ENCODE measurements at regions not wholly inside any gene's neighbourhood (a gene's known extent, or its start where the extent isn't known, plus 50 kb on each side); places are given as distances from the start of the nearest gene placed in this dataset.

DNA sequence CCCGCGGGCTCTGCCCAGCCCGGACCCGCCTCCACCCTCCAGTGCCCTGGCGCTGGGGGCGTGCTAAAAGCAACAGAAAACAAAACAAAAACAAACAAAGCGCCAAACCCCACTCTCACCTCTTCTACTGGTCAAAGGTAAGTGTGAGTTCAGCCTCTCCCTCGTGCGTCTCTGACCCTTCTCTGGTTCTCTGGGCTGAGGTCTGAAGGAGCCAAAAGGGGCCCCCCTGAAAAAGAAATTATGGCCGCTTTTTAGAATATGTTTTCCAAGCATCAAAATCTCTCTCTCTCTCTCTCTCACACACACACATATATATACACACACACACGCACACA, 133.5 kb upstream of the DPYD start:
- 0 out of 2 replicates have a peak, but pooled peaks have one; percentile 2 for TF ChIP-seq TEAD4 (IDR thresholded peaks at IDR 0.05; ENCODE audit: borderline replicate concordance, insufficient read depth)
- 0 out of 2 replicates have a peak, but pooled peaks have one; percentile 36 for TF ChIP-seq MXI1 (IDR thresholded peaks at IDR 0.05; ENCODE audit: low read depth, low read length)
- TF ChIP-seq RFX5 (IDR thresholded peaks at IDR 0.05; ENCODE audit: low read length), result no peak
- no peak for TF ChIP-seq RCOR1 (IDR thresholded peaks at IDR 0.05; ENCODE audit: low read length)
- TF ChIP-seq ELF1 (IDR thresholded peaks at IDR 0.05), result no peak
- TF ChIP-seq RAD21 (IDR thresholded peaks at IDR 0.05; ENCODE audit: low read length), result no peak
- 37% methylated on average over 11 of the region's 11 CpGs for WGBS (ENCODE audit: low lambda C conversion rate)
- H4K20me1 ChIP-seq (ENCODE audit: insufficient read depth), result no peaks in the 10 kb centered on the region
- POLR2A ChIA-PET, result interaction anchor here (0.8 to 1.3 kb wide), 2 partner anchors 9 to 134 kb away, joined by 3 read pairs; partner anchors contain the start of gene DPYD
- CTCF ChIA-PET, result interaction anchor here (0.7 to 4.3 kb wide), 7 partner anchors 20 to 413 kb away, joined by 3 to 53 read pairs (median 4); no protein-coding TSS in a partner anchor
- H3K36me3 ChIP-seq (replicated peaks in 1 of 2; ENCODE audit: control insufficient read depth in 1 of 2, insufficient read depth in 2 of 2, low read length in 1 of 2), result no peaks in the 10 kb centered on the region
- peak overlapping the region; percentile 47 to 56 for H3K4me3 ChIP-seq (ENCODE audit: low read depth in 2 of 2, low read length in 1 of 2)
- H3K4me1 ChIP-seq (ENCODE audit: control insufficient read depth in 1 of 2, insufficient read depth in 2 of 2, low read depth in 1 of 2, low read length in 1 of 2), result peaks cover 9 to 15% of the 10 kb centered on the region in 2 experiments; a peak in 3 of 4 replicates
- peak overlapping the region; percentile 65 for H3K9ac ChIP-seq
- no peaks in the 10 kb centered on the region for H3K79me2 ChIP-seq (ENCODE audit: insufficient read depth)
- H2AFZ ChIP-seq (ENCODE audit: low read depth), result peak overlapping the region; percentile 47
- H3K9me3 ChIP-seq, result no peaks in the 10 kb centered on the region
- H3K27me3 ChIP-seq (ENCODE audit: insufficient read depth), result no peaks in the 10 kb centered on the region
- peaks cover 12% of the 10 kb centered on the region for H3F3A ChIP-seq (replicated peaks; ENCODE audit: insufficient read depth)
- DNase-seq, result no peak
- H3K4me2 ChIP-seq, result peak overlapping the region; percentile 59
- H3K9me2 ChIP-seq, result no peaks in the 10 kb centered on the region
- peak overlapping the region; percentile 72 to 82; a peak in 3 of 4 replicates for H3K27ac ChIP-seq (ENCODE audit: low read depth in 2 of 2, low read length in 1 of 2)

DNA sequence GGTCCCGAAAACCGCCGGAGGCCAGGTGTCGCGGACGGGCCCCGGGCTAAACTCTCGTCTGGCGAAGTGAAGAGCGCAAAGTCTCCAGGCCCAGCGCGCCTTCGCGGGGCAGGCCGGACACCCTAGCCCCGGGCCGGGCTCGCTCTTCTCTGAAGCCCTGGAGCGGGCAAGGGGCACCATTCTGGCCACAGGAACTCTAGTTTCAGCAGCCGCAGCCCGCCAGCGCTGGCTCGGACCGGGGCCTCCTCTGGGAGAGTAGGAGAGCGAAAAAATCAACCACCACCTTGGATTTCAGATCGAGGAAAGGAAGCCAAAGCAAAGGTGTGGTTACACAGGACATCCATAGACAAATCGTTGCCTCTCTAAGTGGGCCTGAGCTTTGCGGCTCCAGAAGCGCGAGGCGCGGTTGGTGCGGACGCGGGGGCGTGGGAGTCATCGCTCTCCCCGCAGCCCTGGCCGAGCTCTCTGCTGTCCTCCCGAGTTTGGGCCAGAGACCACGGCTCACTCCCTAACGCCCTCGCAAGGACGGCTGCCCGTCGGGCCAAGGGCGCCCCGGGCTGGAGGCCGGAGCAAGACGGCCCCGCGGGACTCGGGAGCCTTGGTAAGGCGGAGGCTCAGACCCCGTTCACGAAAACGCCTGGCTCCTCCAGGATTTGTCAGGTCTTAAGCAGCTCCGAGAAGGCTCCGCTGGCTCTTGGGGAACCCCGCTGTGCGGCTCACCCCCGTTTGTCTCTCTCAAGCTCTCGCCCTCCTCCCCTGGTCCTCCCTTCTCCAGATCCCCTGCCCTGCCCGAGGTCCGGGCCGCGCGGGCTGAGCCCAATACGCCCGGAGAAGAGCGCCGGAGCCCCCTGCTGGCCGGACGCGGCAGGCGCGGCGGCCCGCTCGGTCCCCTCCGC, 132.9 kb upstream of the DPYD start:
- CTCF ChIA-PET, result interaction anchor here (0.7 to 4.3 kb wide), 12 partner anchors 9 to 1091 kb away, joined by 3 to 53 read pairs (median 4); no protein-coding TSS in a partner anchor
- H3K9me2 ChIP-seq, result no peaks in the 10 kb centered on the region
- H3K79me2 ChIP-seq (ENCODE audit: insufficient read depth), result peaks cover 5% of the 10 kb centered on the region
- peak overlapping the region; percentile 65; the same call in 1 of the 2 replicates for H3K9ac ChIP-seq
- peak; percentile 87 for DNase-seq
- peaks cover 12% of the 10 kb centered on the region for H3F3A ChIP-seq (replicated peaks; ENCODE audit: insufficient read depth)
- H2AFZ ChIP-seq (ENCODE audit: low read depth), result peak overlapping the region; percentile 60; the same call in 1 of the 2 replicates
- no peaks in the 10 kb centered on the region for H3K36me3 ChIP-seq (replicated peaks in 1 of 2; ENCODE audit: control insufficient read depth in 1 of 2, insufficient read depth in 2 of 2, low read length in 1 of 2)
- H3K4me1 ChIP-seq (ENCODE audit: control insufficient read depth in 1 of 2, insufficient read depth in 2 of 2, low read depth in 1 of 2, low read length in 1 of 2), result peaks cover 9 to 12% of the 10 kb centered on the region in 2 experiments; a peak in 3 of 4 replicates
- 49% methylated on average over 32 of the region's 81 CpGs for WGBS (ENCODE audit: low lambda C conversion rate)
- H3K4me2 ChIP-seq, result peak overlapping the region; percentile 59; the same call in 1 of the 2 replicates
- H3K27me3 ChIP-seq (ENCODE audit: insufficient read depth), result no peaks in the 10 kb centered on the region
- no peaks in the 10 kb centered on the region for H4K20me1 ChIP-seq (ENCODE audit: insufficient read depth)
- no peaks in the 10 kb centered on the region for H3K9me3 ChIP-seq
- POLR2A ChIA-PET, result interaction anchor here (0.7 to 1.3 kb wide), 4 partner anchors 9 to 399 kb away, joined by 3 to 4 read pairs (median 4); partner anchors contain the start of gene DPYD
- peak overlapping the region; percentile 47 to 56; a peak in 3 of 4 replicates for H3K4me3 ChIP-seq (ENCODE audit: low read depth in 2 of 2, low read length in 1 of 2)
- peak overlapping the region; percentile 72 to 82; a peak in 3 of 4 replicates for H3K27ac ChIP-seq (ENCODE audit: low read depth in 2 of 2, low read length in 1 of 2)
- TF ChIP-seq, protein P1, sequence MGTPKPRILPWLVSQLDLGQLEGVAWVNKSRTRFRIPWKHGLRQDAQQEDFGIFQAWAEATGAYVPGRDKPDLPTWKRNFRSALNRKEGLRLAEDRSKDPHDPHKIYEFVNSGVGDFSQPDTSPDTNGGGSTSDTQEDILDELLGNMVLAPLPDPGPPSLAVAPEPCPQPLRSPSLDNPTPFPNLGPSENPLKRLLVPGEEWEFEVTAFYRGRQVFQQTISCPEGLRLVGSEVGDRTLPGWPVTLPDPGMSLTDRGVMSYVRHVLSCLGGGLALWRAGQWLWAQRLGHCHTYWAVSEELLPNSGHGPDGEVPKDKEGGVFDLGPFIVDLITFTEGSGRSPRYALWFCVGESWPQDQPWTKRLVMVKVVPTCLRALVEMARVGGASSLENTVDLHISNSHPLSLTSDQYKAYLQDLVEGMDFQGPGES (IDR thresholded peaks at IDR 0.05; ENCODE audit: low read depth, low read length), result no peak
- TF ChIP-seq, protein P2, sequence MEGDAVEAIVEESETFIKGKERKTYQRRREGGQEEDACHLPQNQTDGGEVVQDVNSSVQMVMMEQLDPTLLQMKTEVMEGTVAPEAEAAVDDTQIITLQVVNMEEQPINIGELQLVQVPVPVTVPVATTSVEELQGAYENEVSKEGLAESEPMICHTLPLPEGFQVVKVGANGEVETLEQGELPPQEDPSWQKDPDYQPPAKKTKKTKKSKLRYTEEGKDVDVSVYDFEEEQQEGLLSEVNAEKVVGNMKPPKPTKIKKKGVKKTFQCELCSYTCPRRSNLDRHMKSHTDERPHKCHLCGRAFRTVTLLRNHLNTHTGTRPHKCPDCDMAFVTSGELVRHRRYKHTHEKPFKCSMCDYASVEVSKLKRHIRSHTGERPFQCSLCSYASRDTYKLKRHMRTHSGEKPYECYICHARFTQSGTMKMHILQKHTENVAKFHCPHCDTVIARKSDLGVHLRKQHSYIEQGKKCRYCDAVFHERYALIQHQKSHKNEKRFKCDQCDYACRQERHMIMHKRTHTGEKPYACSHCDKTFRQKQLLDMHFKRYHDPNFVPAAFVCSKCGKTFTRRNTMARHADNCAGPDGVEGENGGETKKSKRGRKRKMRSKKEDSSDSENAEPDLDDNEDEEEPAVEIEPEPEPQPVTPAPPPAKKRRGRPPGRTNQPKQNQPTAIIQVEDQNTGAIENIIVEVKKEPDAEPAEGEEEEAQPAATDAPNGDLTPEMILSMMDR (IDR thresholded peaks at IDR 0.05), result peak; percentile 69
- TF ChIP-seq FOSL2 (IDR thresholded peaks at IDR 0.05; ENCODE audit: borderline replicate concordance, low read depth), result no peak
- TF ChIP-seq MEF2A (IDR thresholded peaks at IDR 0.05; ENCODE audit: borderline replicate concordance, low read depth), result no peak
- TF ChIP-seq, protein P3, sequence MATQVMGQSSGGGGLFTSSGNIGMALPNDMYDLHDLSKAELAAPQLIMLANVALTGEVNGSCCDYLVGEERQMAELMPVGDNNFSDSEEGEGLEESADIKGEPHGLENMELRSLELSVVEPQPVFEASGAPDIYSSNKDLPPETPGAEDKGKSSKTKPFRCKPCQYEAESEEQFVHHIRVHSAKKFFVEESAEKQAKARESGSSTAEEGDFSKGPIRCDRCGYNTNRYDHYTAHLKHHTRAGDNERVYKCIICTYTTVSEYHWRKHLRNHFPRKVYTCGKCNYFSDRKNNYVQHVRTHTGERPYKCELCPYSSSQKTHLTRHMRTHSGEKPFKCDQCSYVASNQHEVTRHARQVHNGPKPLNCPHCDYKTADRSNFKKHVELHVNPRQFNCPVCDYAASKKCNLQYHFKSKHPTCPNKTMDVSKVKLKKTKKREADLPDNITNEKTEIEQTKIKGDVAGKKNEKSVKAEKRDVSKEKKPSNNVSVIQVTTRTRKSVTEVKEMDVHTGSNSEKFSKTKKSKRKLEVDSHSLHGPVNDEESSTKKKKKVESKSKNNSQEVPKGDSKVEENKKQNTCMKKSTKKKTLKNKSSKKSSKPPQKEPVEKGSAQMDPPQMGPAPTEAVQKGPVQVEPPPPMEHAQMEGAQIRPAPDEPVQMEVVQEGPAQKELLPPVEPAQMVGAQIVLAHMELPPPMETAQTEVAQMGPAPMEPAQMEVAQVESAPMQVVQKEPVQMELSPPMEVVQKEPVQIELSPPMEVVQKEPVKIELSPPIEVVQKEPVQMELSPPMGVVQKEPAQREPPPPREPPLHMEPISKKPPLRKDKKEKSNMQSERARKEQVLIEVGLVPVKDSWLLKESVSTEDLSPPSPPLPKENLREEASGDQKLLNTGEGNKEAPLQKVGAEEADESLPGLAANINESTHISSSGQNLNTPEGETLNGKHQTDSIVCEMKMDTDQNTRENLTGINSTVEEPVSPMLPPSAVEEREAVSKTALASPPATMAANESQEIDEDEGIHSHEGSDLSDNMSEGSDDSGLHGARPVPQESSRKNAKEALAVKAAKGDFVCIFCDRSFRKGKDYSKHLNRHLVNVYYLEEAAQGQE (IDR thresholded peaks at IDR 0.05; ENCODE audit: low read depth, low read length), result no peak
- TF ChIP-seq, protein P4, sequence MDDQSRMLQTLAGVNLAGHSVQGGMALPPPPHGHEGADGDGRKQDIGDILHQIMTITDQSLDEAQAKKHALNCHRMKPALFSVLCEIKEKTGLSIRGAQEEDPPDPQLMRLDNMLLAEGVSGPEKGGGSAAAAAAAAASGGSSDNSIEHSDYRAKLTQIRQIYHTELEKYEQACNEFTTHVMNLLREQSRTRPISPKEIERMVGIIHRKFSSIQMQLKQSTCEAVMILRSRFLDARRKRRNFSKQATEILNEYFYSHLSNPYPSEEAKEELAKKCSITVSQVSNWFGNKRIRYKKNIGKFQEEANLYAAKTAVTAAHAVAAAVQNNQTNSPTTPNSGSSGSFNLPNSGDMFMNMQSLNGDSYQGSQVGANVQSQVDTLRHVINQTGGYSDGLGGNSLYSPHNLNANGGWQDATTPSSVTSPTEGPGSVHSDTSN (IDR thresholded peaks at IDR 0.05), result no peak
- TF ChIP-seq RAD21 (IDR thresholded peaks at IDR 0.05; ENCODE audit: low read length), result peak; percentile 68
- no peak for TF ChIP-seq RFX5 (IDR thresholded peaks at IDR 0.05; ENCODE audit: low read length)
- TF ChIP-seq FOXM1 (IDR thresholded peaks at IDR 0.05; ENCODE audit: low read depth), result no peak
- no peak for TF ChIP-seq FOXJ3 (CRISPR knock-in tag; IDR thresholded peaks at IDR 0.05)
- 0 out of 2 replicates have a peak, but pooled peaks have one; percentile 3 for TF ChIP-seq TEAD4 (IDR thresholded peaks at IDR 0.05; ENCODE audit: borderline replicate concordance, insufficient read depth)
